Lower leg skin (tissue), 4 donors: ENCODE measurements at regions not wholly inside any gene's neighbourhood (a gene's known extent, or its start where the extent isn't known, plus 50 kb on each side); places are given as distances from the start of the nearest gene placed in this dataset.

Experiments
- DNase-seq, 2 donors: peaks; one replicate each; pipeline ENCODE4 v3.0.0-alpha.2; 2019; ENCODE audit warnings: low spot score in 2 of 2
- H3K4me3 ChIP-seq: fragments of 200-600 bp; sonication (generic); 2 replicates; pipeline ENCODE4 v1.5.1; 2017; ENCODE audit warnings: mild to moderate bottlenecking, low read depth; ENCODE audit not compliant: poor library complexity, severe bottlenecking
- CTCF ChIP-seq, 3 donors: fragments of 450-650 bp; IDR thresholded peaks; one replicate each; pipeline ENCODE4 v1.5.1; 2016; ENCODE audit warnings: antibody characterized with exemption in 3 of 3, mild to moderate bottlenecking in 3 of 3, moderate library complexity in 2 of 3
- POLR2A ChIP-seq, 2 donors: fragments of 450-650 bp; IDR thresholded peaks; one replicate each; pipeline ENCODE4 v1.6.1; 2016 to 2017; ENCODE audit warnings: antibody characterized with exemption in 2 of 2, mild to moderate bottlenecking in 1 of 2, moderate library complexity in 1 of 2
- WGBS, 2 donors: methylation state at CpG; one replicate each; pipeline ENCODE4 v1.1.5; 2018; 5-methylcytosine and 5-hydroxymethylcytosine counted together
- intact Hi-C: fragments of 100-400 bp; cut with DNase I; formaldehyde crosslinking; loops from one replicate; pipeline ENCODE4 v1.15.0; 2023; ENCODE audit warnings: low total_unique reads

DNA sequence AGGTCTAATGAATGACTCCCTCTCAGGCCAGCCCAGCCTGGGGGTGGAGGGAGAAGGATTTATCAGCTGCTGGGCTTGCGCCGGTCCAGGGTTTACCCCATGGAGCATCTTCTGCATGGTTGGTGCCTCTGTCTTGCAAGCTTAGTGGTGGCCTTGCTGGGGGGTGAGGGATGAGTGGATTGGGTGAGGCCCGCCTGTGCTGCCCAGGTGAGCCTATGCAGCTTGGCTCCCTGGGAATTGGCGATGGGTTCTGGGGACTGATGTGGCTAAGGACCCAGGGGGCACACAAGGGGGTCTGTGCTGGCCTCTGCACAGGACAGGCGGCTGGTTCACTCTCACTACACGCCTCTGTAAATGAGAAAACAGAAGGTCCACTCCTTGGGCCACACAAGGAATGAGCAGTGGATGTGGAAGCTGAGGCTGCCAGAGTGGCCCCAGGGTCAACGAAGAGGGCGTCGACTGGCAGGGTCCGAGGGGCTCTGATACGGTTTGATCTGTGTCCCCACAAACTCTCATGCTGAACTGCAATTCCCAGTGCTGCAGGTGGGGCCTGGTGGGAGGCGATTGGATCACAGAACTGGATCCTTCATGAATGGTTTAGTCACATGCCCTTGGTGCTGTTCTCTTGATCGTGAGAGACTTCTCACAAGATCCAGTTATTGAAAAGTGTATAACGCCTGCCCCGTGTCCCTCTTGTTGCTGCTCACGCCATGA lies 151.6 kb upstream of the HDAC4 start:
- WGBS, 2 donors: 83 to 86% methylated on average over 16 of the region's 16 CpGs
- TF ChIP-seq POLR2A (IDR thresholded peaks at IDR 0.05) (no peak), CTCF (IDR thresholded peaks at IDR 0.05) (no peak)
- H3K4me3 ChIP-seq: no peak overlapping the region
- intact Hi-C loops: no loop called here
- DNase-seq: no peak

- H3K4me3 ChIP-seq: no peak overlapping the region
- intact Hi-C loops: no loop called here
- 91 to 94% methylated on average over 6 of the region's 6 CpGs for WGBS, 2 donors
- no peak for DNase-seq
- TF ChIP-seq CTCF (IDR thresholded peaks at IDR 0.05) (no peak), POLR2A (IDR thresholded peaks at IDR 0.05) (no peak)
Observed at GRCh38 chr2:239551206-239551605, 150.4 kb upstream of the HDAC4 start.

- 48 to 51% methylated on average over 3 of the region's 3 CpGs for WGBS, 2 donors
- H3K4me3 ChIP-seq: no peak overlapping the region
- TF ChIP-seq CTCF (IDR thresholded peaks at IDR 0.05): no peak
- no peak for TF ChIP-seq POLR2A (IDR thresholded peaks at IDR 0.05)
- no peak for DNase-seq
- intact Hi-C loops: no loop called here
Observed at GRCh38 chr2:239550357-239550756, 149.5 kb upstream of the HDAC4 start.

DNA sequence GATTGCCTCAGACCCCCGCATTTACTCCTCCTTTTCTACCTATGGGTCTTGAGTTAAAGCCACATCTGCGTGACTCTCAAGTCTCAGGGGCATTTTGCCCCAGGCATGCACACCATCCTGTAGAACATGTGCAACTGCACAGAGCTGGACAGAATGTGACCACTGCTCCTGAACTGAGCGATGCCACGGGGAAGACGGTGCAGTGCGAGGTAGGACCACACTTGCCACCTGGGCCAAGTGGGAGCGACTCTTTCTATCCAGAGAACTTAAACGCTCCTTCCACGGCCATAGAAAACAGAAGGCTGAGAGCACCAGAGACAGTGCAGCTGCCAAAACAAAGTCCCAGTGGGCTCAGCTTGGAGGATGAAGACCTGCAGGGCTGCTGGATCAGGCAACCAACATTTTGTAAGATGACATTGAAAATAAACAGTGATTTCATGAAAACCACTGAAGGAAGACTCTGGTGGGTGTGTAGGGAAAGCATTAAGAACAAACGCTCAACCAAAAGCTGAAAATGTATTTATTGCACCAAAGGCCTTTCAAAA lies 149.0 kb upstream of the HDAC4 start:
- WGBS, 2 donors: 87 to 89% methylated on average over 10 of the region's 10 CpGs
- no peak overlapping the region for H3K4me3 ChIP-seq
- TF ChIP-seq CTCF (IDR thresholded peaks at IDR 0.05) (no peak), POLR2A (IDR thresholded peaks at IDR 0.05) (no peak)
- intact Hi-C loops: no loop called here
- no peak for DNase-seq

- TF ChIP-seq POLR2A (IDR thresholded peaks at IDR 0.05) (no peak), CTCF (IDR thresholded peaks at IDR 0.05) (no peak)
- no peak for DNase-seq
- H3K4me3 ChIP-seq: no peak overlapping the region
- intact Hi-C loops: no loop called here
- WGBS, 2 donors: 67 to 76% methylated on average over 16 of the region's 16 CpGs
Observed at GRCh38 chr2:239548965-239549595, 148.3 kb upstream of the HDAC4 start.
